Fibroblast of lung (primary cell): ENCODE measurements at regions not wholly inside any gene's neighbourhood (a gene's known extent, or its start where the extent isn't known, plus 50 kb on each side); places are given as distances from the start of the nearest gene placed in this dataset.

Experiments used
- EZH2 ChIP-seq: IDR thresholded peaks from 2 replicates; pipeline ENCODE4 v1.5.1; 2012; ENCODE audit warnings: low read length, control low read depth, mild to moderate bottlenecking; ENCODE audit errors: missing control alignments
- TF ChIP-seq, protein P1 (sequence below), 2 donors: IDR thresholded peaks in 1 of 2; conservative IDR thresholded peaks in 1 of 2; 1 replicate in 1 of 2; 2 replicates in 1 of 2; pipeline ENCODE4 v1.5.1; 2011 to 2012; ENCODE audit warnings: low read length in 2 of 2, control low read depth in 1 of 2, inconsistent platforms in 1 of 2, low read depth in 1 of 2, mild to moderate bottlenecking in 1 of 2

DNA sequence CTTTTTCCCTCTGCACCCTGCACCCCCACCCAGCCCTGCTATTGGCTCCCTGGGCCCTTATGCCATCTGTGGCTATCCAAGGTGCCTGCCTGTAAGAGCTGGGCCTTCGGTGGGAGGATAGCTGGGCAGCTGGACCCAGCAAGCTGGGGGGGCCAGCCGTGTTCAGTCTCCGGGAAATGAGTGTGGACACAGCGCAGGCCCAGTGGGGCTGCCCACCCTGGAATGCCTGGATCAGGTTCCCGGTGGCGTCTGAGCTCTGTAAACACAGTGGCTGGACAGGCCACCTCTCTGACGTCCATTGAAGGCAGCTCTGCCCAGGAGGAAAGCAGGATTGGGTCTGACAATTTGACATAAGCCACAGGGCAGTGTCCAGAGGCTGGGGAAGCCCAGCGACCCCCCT is 127.8 kb downstream of the FOXD2 start:
- TF ChIP-seq, protein P1, sequence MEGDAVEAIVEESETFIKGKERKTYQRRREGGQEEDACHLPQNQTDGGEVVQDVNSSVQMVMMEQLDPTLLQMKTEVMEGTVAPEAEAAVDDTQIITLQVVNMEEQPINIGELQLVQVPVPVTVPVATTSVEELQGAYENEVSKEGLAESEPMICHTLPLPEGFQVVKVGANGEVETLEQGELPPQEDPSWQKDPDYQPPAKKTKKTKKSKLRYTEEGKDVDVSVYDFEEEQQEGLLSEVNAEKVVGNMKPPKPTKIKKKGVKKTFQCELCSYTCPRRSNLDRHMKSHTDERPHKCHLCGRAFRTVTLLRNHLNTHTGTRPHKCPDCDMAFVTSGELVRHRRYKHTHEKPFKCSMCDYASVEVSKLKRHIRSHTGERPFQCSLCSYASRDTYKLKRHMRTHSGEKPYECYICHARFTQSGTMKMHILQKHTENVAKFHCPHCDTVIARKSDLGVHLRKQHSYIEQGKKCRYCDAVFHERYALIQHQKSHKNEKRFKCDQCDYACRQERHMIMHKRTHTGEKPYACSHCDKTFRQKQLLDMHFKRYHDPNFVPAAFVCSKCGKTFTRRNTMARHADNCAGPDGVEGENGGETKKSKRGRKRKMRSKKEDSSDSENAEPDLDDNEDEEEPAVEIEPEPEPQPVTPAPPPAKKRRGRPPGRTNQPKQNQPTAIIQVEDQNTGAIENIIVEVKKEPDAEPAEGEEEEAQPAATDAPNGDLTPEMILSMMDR (conservative IDR thresholded peaks at IDR 0.05 in 1 of 2, IDR thresholded peaks at IDR 0.05 in 1 of 2; ENCODE audit: low read depth in 1 of 2, low read length in 2 of 2), result no peak
- no peak for TF ChIP-seq EZH2
